Prostate gland (tissue), 1 donor: ENCODE measurements at regions not wholly inside any gene's neighbourhood (a gene's known extent, or its start where the extent isn't known, plus 50 kb on each side); places are given as distances from the start of the nearest gene placed in this dataset.
"Not testable (repeated sequence)": the region's sequence is repeated elsewhere in the genome, so short reads cannot be mapped to it uniquely, and the experiment has no call there.

ENCODE experiments used
- POLR2A ChIP-seq: fragments of 450-650 bp; IDR thresholded peaks from one replicate; pipeline ENCODE4 v1.6.1; 2016; ENCODE audit warnings: antibody characterized with exemption, mild to moderate bottlenecking
- POLR2AphosphoS5 ChIP-seq: sonication (generic); formaldehyde crosslinking; IDR thresholded peaks from one replicate; pipeline ENCODE4 v1.6.1; 2017; ENCODE audit warnings: antibody characterized with exemption

- TF ChIP-seq POLR2A, POLR2AphosphoS5: not testable (repeated sequence)
Observed at GRCh38 chr2:91427148-91427547, 2735.7 kb downstream of the RPIA start.
